ENCODE measurements at regions not wholly inside any gene's neighbourhood (a gene's known extent, or its start where the extent isn't known, plus 50 kb on each side); places are given as distances from the start of the nearest gene placed in this dataset.

- Histone ChIP-seq H3K27ac (no peak overlapping the region), H3K27me3 (no peaks in the 10 kb centered on the region), H3K36me3 (no peaks in the 10 kb centered on the region), H3K4me3 (no peak overlapping the region), H3K9me3 (no peaks in the 10 kb centered on the region), H3K4me1 (no peaks in the 10 kb centered on the region)
- no peak for DNase-seq (ENCODE audit: low spot score)
- no peak for TF ChIP-seq CTCF (IDR thresholded peaks at IDR 0.05)
Measured at GRCh38 chr2:14557111-14557510, 75.4 kb upstream of the LRATD1 start.

DNA sequence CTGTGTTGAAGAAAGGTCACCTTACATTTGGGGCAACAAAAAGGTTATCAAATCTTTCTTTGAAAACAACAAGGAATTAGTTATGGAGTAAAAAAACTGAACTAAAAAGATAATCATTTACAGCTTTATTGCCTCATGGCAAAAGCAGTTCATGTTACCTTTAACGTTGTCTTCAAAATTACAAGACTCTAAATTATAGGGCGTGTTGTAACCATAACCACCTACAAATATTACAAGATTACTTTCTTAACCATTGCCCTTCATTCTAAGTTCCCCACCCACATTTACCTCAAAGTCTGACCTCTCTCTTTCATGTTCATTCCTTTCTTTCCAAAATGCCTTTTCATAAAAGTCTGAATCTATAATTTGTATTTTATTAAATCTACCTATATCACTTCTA, 74.6 kb upstream of the LRATD1 start:
- Histone ChIP-seq H3K4me1 (no peaks in the 10 kb centered on the region), H3K27ac (no peak overlapping the region), H3K36me3 (no peaks in the 10 kb centered on the region), H3K9me3 (no peaks in the 10 kb centered on the region), H3K4me3 (no peak overlapping the region), H3K27me3 (no peaks in the 10 kb centered on the region)
- no peak for DNase-seq (ENCODE audit: low spot score)
- TF ChIP-seq CTCF (IDR thresholded peaks at IDR 0.05), result no peak

GRCh38 chr2:14558335-14558919, 74.1 kb upstream of the LRATD1 start:
- no peak overlapping the region for H3K4me3 ChIP-seq
- TF ChIP-seq CTCF (IDR thresholded peaks at IDR 0.05), result no peak
- H3K36me3 ChIP-seq, result no peaks in the 10 kb centered on the region
- no peak overlapping the region for H3K27ac ChIP-seq
- no peaks in the 10 kb centered on the region for H3K27me3 ChIP-seq
- no peaks in the 10 kb centered on the region for H3K9me3 ChIP-seq
- H3K4me1 ChIP-seq, result no peaks in the 10 kb centered on the region
- no peak for DNase-seq (ENCODE audit: low spot score)

DNA sequence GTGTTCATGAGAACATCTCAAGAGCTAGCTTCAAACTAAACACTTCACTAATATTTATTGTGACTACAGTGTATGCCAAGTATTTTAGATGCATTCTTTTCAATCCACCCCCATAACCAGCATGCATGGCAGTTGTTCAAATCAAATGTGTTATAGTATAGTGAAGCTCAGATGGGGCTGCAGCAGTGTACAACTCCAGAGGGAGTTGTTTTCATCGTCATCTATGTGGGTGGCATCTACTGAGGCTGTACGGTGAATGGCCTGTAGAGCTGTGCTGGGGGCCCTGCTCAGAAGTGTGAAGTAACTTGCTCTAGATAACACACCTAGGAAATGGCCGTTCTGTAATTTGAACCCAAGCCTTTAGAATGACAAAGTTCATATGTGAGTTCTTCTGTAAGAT, 71.8 kb upstream of the LRATD1 start:
- Histone ChIP-seq H3K4me1 (no peaks in the 10 kb centered on the region), H3K27ac (no peak overlapping the region), H3K27me3 (no peaks in the 10 kb centered on the region), H3K36me3 (no peaks in the 10 kb centered on the region), H3K4me3 (no peak overlapping the region), H3K9me3 (no peaks in the 10 kb centered on the region)
- TF ChIP-seq CTCF (IDR thresholded peaks at IDR 0.05), result no peak
- DNase-seq (ENCODE audit: low spot score), result no peak

DNA sequence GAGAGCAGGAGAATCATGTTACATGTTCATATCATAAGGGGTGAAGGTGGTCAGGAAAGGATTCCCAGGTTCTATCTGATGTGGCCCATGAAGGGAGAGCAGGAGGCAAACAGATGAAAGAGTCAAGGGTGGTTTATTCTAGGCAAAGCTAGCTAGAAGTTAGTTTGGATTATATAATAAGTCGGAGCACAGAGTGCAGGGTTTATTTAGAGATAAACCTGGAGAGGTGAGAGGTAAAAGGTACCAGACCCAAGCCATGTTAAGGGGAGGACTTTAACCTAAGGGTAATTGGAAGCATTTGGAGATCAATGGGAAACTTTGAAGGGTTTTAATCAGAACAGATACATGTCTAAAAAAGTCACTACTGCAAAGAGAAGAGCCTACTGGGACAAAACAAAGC, 69.2 kb upstream of the LRATD1 start:
- no peak for DNase-seq (ENCODE audit: low spot score)
- TF ChIP-seq CTCF (IDR thresholded peaks at IDR 0.05), result no peak
- Histone ChIP-seq H3K27ac (no peak overlapping the region), H3K9me3 (no peaks in the 10 kb centered on the region), H3K4me1 (no peaks in the 10 kb centered on the region), H3K27me3 (no peaks in the 10 kb centered on the region), H3K4me3 (no peak overlapping the region), H3K36me3 (no peaks in the 10 kb centered on the region)

- no peaks in the 10 kb centered on the region for H3K36me3 ChIP-seq
- H3K4me3 ChIP-seq, result no peak overlapping the region
- no peak for TF ChIP-seq CTCF (IDR thresholded peaks at IDR 0.05)
- no peak for DNase-seq (ENCODE audit: low spot score)
- H3K27me3 ChIP-seq, result no peaks in the 10 kb centered on the region
- no peaks in the 10 kb centered on the region for H3K9me3 ChIP-seq
- H3K4me1 ChIP-seq, result no peaks in the 10 kb centered on the region
- H3K27ac ChIP-seq, result no peak overlapping the region
Measured at GRCh38 chr2:14565666-14566065, 66.9 kb upstream of the LRATD1 start.
